ENCODE measurements at regions not wholly inside any gene's neighbourhood (a gene's known extent, or its start where the extent isn't known, plus 50 kb on each side); places are given as distances from the start of the nearest gene placed in this dataset.

DNA sequence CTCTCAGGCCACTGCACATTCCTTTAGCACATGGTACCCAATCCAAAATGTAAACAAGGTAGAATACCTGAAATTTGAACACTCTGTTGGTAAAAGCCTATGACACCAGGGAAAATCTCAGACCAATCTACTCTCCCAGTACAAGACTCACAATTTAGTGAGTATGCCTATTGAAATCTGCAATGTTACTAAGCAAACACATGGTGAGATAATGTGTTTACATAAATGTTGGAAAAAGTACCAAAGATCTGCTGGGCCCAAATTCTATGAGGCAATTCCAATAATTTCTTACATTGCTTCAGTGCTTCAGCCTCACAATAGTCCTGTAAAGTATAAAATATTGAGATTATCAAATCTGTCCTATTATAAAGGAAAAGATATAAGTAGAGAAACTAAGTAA is 536.1 kb downstream of the PYDC2 start:
- Histone ChIP-seq H3K9me3 (ENCODE audit: control insufficient read depth, low read length) (peaks cover 17% of the 10 kb centered on the region), H4K8ac (ENCODE audit: low read length) (no peak overlapping the region), H3K79me1 (replicated peaks; ENCODE audit: low read length, poor library complexity, severe bottlenecking) (no peaks in the 10 kb centered on the region), H3K4me3 (ENCODE audit: insufficient read depth in 1 of 2, low read depth in 1 of 2, low read length in 2 of 2) (no peak overlapping the region), H3K18ac (ENCODE audit: low read depth in 1 of 2, low read length in 2 of 2) (no peak overlapping the region), H3K4me1 (ENCODE audit: control insufficient read depth, insufficient read depth, low read depth, low read length) (no peaks in the 10 kb centered on the region), H3K36me3 (ENCODE audit: control insufficient read depth in 1 of 2, insufficient read depth in 2 of 2, low read depth in 1 of 2, low read length in 2 of 2) (no peaks in the 10 kb centered on the region), H2AK5ac (ENCODE audit: low read length, severe bottlenecking) (no peak overlapping the region), H2BK5ac (ENCODE audit: low read depth, low read length, poor library complexity, severe bottlenecking) (no peak overlapping the region), H2BK15ac (ENCODE audit: low read depth, poor library complexity, severe bottlenecking) (no peak overlapping the region), H3K23ac (ENCODE audit: low read length in 2 of 2) (no peak overlapping the region), H2BK120ac (ENCODE audit: low read depth, low read length) (no peak overlapping the region), H3K9ac (ENCODE audit: low read length) (no peak overlapping the region), H2AFZ (ENCODE audit: low read depth, low read length) (no peak overlapping the region), H3K14ac (ENCODE audit: low read length in 2 of 2) (no peak overlapping the region), H3K4me2 (ENCODE audit: low read length, poor library complexity, severe bottlenecking) (no peak overlapping the region), H4K91ac (ENCODE audit: low read length) (no peak overlapping the region), H3K27me3 (ENCODE audit: control insufficient read depth in 1 of 2, insufficient read depth in 1 of 2, low read length in 2 of 2) (no peaks in the 10 kb centered on the region), H3K27ac (ENCODE audit: low read length, poor library complexity, severe bottlenecking) (no peak overlapping the region), H2BK12ac (ENCODE audit: low read length in 2 of 2) (no peak overlapping the region), H3K4ac (ENCODE audit: low read depth in 1 of 2, low read length in 2 of 2) (no peak overlapping the region)
- DNase-seq, result no peak

DNA sequence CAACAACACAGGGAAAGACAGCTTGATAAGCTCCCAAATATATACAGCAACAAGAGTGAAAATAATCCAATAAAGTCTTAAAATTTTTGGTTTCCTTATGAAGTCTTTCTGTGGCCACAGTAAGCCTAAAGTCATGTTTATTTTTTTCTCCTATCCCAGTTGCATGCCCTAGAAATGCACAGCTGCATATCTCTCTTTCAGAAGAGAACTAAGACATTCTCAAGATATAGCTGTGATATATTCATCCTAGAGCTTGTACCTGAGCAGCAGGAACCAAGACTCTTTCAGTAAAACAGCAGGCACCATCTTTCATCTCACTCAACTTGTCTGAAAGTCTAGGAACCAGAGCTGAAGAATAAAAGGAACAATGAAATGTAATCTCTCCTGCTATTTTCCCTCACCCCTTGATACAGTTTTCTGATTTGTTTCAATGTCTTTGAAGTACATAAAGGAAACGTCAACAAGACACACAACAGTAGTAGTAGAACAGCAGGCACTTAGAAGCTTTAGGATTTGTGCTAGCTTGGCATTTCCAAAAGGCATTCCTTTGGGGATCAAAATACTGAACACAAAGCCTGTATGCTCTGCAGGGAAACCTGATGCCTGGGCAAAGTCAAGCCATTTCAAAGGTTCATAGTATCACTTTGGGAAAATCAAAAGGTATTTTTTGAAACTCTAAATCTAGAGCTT is 536.8 kb downstream of the PYDC2 start:
- 87% methylated on average over 1 of the region's 1 CpG for WGBS
- no peak overlapping the region for H3K4me3 ChIP-seq (ENCODE audit: insufficient read depth in 1 of 2, low read depth in 1 of 2, low read length in 2 of 2)
- no peaks in the 10 kb centered on the region for H3K79me1 ChIP-seq (replicated peaks; ENCODE audit: low read length, poor library complexity, severe bottlenecking)
- H4K8ac ChIP-seq (ENCODE audit: low read length), result no peak overlapping the region
- no peaks in the 10 kb centered on the region for H3K4me1 ChIP-seq (ENCODE audit: control insufficient read depth, insufficient read depth, low read depth, low read length)
- H3K18ac ChIP-seq (ENCODE audit: low read depth in 1 of 2, low read length in 2 of 2), result no peak overlapping the region
- H2BK120ac ChIP-seq (ENCODE audit: low read depth, low read length), result no peak overlapping the region
- DNase-seq, result no peak
- no peak overlapping the region for H3K27ac ChIP-seq (ENCODE audit: low read length, poor library complexity, severe bottlenecking)
- H4K91ac ChIP-seq (ENCODE audit: low read length), result no peak overlapping the region
- no peaks in the 10 kb centered on the region for H3K36me3 ChIP-seq (ENCODE audit: control insufficient read depth in 1 of 2, insufficient read depth in 2 of 2, low read depth in 1 of 2, low read length in 2 of 2)
- no peak overlapping the region for H3K23ac ChIP-seq (ENCODE audit: low read length in 2 of 2)
- H3K27me3 ChIP-seq (ENCODE audit: control insufficient read depth in 1 of 2, insufficient read depth in 1 of 2, low read length in 2 of 2), result no peaks in the 10 kb centered on the region
- no peak overlapping the region for H3K4me2 ChIP-seq (ENCODE audit: low read length, poor library complexity, severe bottlenecking)
- no peak overlapping the region for H2AK5ac ChIP-seq (ENCODE audit: low read length, severe bottlenecking)
- H3K14ac ChIP-seq (ENCODE audit: low read length in 2 of 2), result no peak overlapping the region
- no peak overlapping the region for H2BK12ac ChIP-seq (ENCODE audit: low read length in 2 of 2)
- no peak overlapping the region for H2AFZ ChIP-seq (ENCODE audit: low read depth, low read length)
- no peak overlapping the region for H2BK15ac ChIP-seq (ENCODE audit: low read depth, poor library complexity, severe bottlenecking)
- H2BK5ac ChIP-seq (ENCODE audit: low read depth, low read length, poor library complexity, severe bottlenecking), result no peak overlapping the region
- H3K4ac ChIP-seq (ENCODE audit: low read depth in 1 of 2, low read length in 2 of 2), result no peak overlapping the region
- H3K9me3 ChIP-seq (ENCODE audit: control insufficient read depth, low read length), result peaks cover 16% of the 10 kb centered on the region
- H3K9ac ChIP-seq (ENCODE audit: low read length), result no peak overlapping the region

DNA sequence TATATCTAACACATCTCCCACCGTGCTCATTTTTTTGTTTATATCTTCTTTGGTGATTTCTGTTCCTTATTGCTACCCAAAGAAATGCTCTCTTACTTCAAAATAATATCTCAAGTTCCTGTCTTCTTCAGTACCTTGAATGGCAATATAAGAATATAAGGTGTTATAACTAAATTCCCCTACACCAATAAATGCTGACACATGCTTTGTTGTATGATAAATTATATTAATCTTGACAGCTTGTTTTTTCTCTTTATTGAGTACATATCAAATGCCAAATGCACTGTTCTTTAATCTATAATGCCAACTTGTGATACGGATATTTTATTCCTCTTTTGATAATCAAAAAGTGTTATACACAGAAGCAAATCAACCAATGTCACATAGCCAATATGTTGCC is 540.3 kb downstream of the PYDC2 start:
- Histone ChIP-seq H2BK120ac (ENCODE audit: low read depth, low read length) (no peak overlapping the region), H2BK15ac (ENCODE audit: low read depth, poor library complexity, severe bottlenecking) (no peak overlapping the region)
- WGBS, result 100% methylated on average over 1 of the region's 2 CpGs

DNA sequence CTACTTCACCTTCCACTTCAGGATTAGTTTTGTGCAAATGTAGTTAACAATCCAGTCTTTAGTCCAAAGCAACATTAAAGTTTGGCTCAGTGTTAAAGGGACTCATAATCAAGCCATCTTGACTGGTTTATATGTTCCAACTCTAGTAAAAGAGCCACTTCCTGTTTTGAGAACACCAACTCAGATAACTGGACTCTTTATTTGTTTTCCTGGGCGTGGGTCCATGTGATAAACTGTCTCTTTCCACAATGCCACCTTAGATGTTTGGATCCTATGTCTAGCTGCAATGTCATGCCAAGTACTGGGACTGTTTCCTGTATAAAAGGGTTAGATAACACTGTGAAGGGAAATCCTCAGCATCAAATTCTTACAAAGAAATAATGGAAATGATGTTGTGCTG is 545.0 kb downstream of the PYDC2 start:
- no peak overlapping the region for H3K27ac ChIP-seq (ENCODE audit: low read length, poor library complexity, severe bottlenecking)
- H3K23ac ChIP-seq (ENCODE audit: low read length in 2 of 2), result no peak overlapping the region
- H2AK5ac ChIP-seq (ENCODE audit: low read length, severe bottlenecking), result no peak overlapping the region
- H3K9me3 ChIP-seq (ENCODE audit: control insufficient read depth, low read length), result peaks cover 15% of the 10 kb centered on the region
- H4K8ac ChIP-seq (ENCODE audit: low read length), result no peak overlapping the region
- no peaks in the 10 kb centered on the region for H3K4me1 ChIP-seq (ENCODE audit: control insufficient read depth, insufficient read depth, low read depth, low read length)
- no peaks in the 10 kb centered on the region for H3K27me3 ChIP-seq (ENCODE audit: control insufficient read depth in 1 of 2, insufficient read depth in 1 of 2, low read length in 2 of 2)
- no peak for DNase-seq
- H3K4ac ChIP-seq (ENCODE audit: low read depth in 1 of 2, low read length in 2 of 2), result no peak overlapping the region
- H3K14ac ChIP-seq (ENCODE audit: low read length in 2 of 2), result no peak overlapping the region
- WGBS, result 33% methylated on average over 1 of the region's 1 CpG
- no peak overlapping the region for H3K18ac ChIP-seq (ENCODE audit: low read depth in 1 of 2, low read length in 2 of 2)
- H3K4me3 ChIP-seq (ENCODE audit: insufficient read depth in 1 of 2, low read depth in 1 of 2, low read length in 2 of 2), result no peak overlapping the region
- no peaks in the 10 kb centered on the region for H3K36me3 ChIP-seq (ENCODE audit: control insufficient read depth in 1 of 2, insufficient read depth in 2 of 2, low read depth in 1 of 2, low read length in 2 of 2)
- no peak overlapping the region for H3K4me2 ChIP-seq (ENCODE audit: low read length, poor library complexity, severe bottlenecking)
- no peak overlapping the region for H2BK5ac ChIP-seq (ENCODE audit: low read depth, low read length, poor library complexity, severe bottlenecking)
- no peak overlapping the region for H2BK15ac ChIP-seq (ENCODE audit: low read depth, poor library complexity, severe bottlenecking)
- no peak overlapping the region for H2BK12ac ChIP-seq (ENCODE audit: low read length in 2 of 2)
- H3K9ac ChIP-seq (ENCODE audit: low read length), result no peak overlapping the region
- no peak overlapping the region for H2BK120ac ChIP-seq (ENCODE audit: low read depth, low read length)
- no peak overlapping the region for H4K91ac ChIP-seq (ENCODE audit: low read length)
- no peak overlapping the region for H2AFZ ChIP-seq (ENCODE audit: low read depth, low read length)
- H3K79me1 ChIP-seq (replicated peaks; ENCODE audit: low read length, poor library complexity, severe bottlenecking), result no peaks in the 10 kb centered on the region

More for the DNA sequence above, 540.3 kb downstream of the PYDC2 start:
- Histone ChIP-seq H2AFZ (ENCODE audit: low read depth, low read length) (no peak overlapping the region), H3K27me3 (ENCODE audit: control insufficient read depth in 1 of 2, insufficient read depth in 1 of 2, low read length in 2 of 2) (no peaks in the 10 kb centered on the region), H3K4me2 (ENCODE audit: low read length, poor library complexity, severe bottlenecking) (no peak overlapping the region), H2BK12ac (ENCODE audit: low read length in 2 of 2) (no peak overlapping the region), H4K8ac (ENCODE audit: low read length) (no peak overlapping the region), H3K4ac (ENCODE audit: low read depth in 1 of 2, low read length in 2 of 2) (no peak overlapping the region), H3K4me3 (ENCODE audit: insufficient read depth in 1 of 2, low read depth in 1 of 2, low read length in 2 of 2) (no peak overlapping the region), H4K91ac (ENCODE audit: low read length) (no peak overlapping the region), H3K9me3 (ENCODE audit: control insufficient read depth, low read length) (peaks cover 18% of the 10 kb centered on the region), H3K14ac (ENCODE audit: low read length in 2 of 2) (no peak overlapping the region), H2BK5ac (ENCODE audit: low read depth, low read length, poor library complexity, severe bottlenecking) (no peak overlapping the region), H3K27ac (ENCODE audit: low read length, poor library complexity, severe bottlenecking) (no peak overlapping the region), H3K79me1 (replicated peaks; ENCODE audit: low read length, poor library complexity, severe bottlenecking) (no peaks in the 10 kb centered on the region), H3K18ac (ENCODE audit: low read depth in 1 of 2, low read length in 2 of 2) (no peak overlapping the region), H3K9ac (ENCODE audit: low read length) (no peak overlapping the region), H3K36me3 (ENCODE audit: control insufficient read depth in 1 of 2, insufficient read depth in 2 of 2, low read depth in 1 of 2, low read length in 2 of 2) (no peaks in the 10 kb centered on the region), H3K23ac (ENCODE audit: low read length in 2 of 2) (no peak overlapping the region), H3K4me1 (ENCODE audit: control insufficient read depth, insufficient read depth, low read depth, low read length) (no peaks in the 10 kb centered on the region), H2AK5ac (ENCODE audit: low read length, severe bottlenecking) (no peak overlapping the region)
- DNase-seq, result no peak

Measured in mesenchymal stem cell (in vitro differentiated cells and primary cell).